Peyer's patch (tissue), 4 donors: ENCODE measurements at regions not wholly inside any gene's neighbourhood (a gene's known extent, or its start where the extent isn't known, plus 50 kb on each side); places are given as distances from the start of the nearest gene placed in this dataset.

ENCODE experiments used
- CTCF ChIP-seq, 6 experiments: fragments of 450-650 bp in 4 of 6; fragments of 200-600 bp in 2 of 6; sonication (generic) in 1 of 6; IDR thresholded peaks; one replicate each; pipeline ENCODE4 v1.5.1; 2017 to 2019; ENCODE audit warnings: antibody characterized with exemption in 6 of 6, mild to moderate bottlenecking in 3 of 6, moderate library complexity in 1 of 6
- POLR2A ChIP-seq, 2 donors: fragments of 450-650 bp; IDR thresholded peaks; one replicate each; pipeline ENCODE4 v1.5.1; 2017; ENCODE audit warnings: antibody characterized with exemption in 2 of 2, mild to moderate bottlenecking in 2 of 2, moderate library complexity in 2 of 2

- TF ChIP-seq CTCF (IDR thresholded peaks at IDR 0.05) (no peak), POLR2A (IDR thresholded peaks at IDR 0.05) (no peak)
Observed at GRCh38 chr14:40115583-40115982, 683.4 kb upstream of the FBXO33 start.
